ENCODE measurements at regions not wholly inside any gene's neighbourhood (a gene's known extent, or its start where the extent isn't known, plus 50 kb on each side); places are given as distances from the start of the nearest gene placed in this dataset.
"Not testable (repeated sequence)": the region's sequence is repeated elsewhere in the genome, so short reads cannot be mapped to it uniquely, and the experiment has no call there.

- Histone ChIP-seq H3K4me1 (replicated peaks) (no peaks in the 10 kb centered on the region), H3K9me3 (no peaks in the 10 kb centered on the region), H3K27ac (no peak overlapping the region), H3K4me3 (no peak overlapping the region), H3K36me3 (no peaks in the 10 kb centered on the region), H3K27me3 (replicated peaks; ENCODE audit: insufficient read depth) (no peaks in the 10 kb centered on the region)
- TF ChIP-seq POLR2AphosphoS5 (IDR thresholded peaks at IDR 0.05) (no peak), POLR2A (IDR thresholded peaks at IDR 0.05) (no peak), CTCF (IDR thresholded peaks at IDR 0.05) (no peak)
- intact Hi-C loops (cut with DNase I), result no loop called here
- 59% methylated on average over 2 of the region's 2 CpGs for WGBS
- no peak for DNase-seq (ENCODE audit: low spot score)
Observed at GRCh38 chr4:12393631-12394262, 965.1 kb upstream of the HS3ST1 start.

DNA sequence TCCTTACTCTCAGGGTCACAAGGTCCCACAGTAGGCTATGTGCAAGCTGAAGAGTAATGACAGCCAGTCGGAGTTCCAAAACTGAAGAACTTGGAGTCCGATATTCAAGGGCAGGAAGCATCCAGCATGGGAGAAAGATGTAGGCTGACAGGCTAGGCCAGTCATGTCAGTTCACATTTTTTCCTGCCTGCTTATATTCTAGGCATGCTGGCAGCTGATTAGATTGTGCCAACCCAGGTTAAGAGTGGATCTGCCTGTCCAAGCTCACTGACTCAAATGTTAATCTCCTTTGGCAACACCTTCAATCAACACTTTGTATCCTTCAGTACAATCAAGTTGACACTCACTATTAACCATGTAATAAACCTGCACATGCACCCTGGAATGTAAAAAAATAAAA, 960.9 kb upstream of the HS3ST1 start:
- Histone ChIP-seq H3K9me3 (no peaks in the 10 kb centered on the region), H3K27me3 (replicated peaks; ENCODE audit: insufficient read depth) (no peaks in the 10 kb centered on the region), H3K4me3 (no peak overlapping the region), H3K36me3 (no peaks in the 10 kb centered on the region), H3K27ac (no peak overlapping the region), H3K4me1 (replicated peaks) (no peaks in the 10 kb centered on the region)
- no peak for TF ChIP-seq POLR2AphosphoS5 (IDR thresholded peaks at IDR 0.05)
- TF ChIP-seq CTCF (IDR thresholded peaks at IDR 0.05), result no peak
- TF ChIP-seq POLR2A (IDR thresholded peaks at IDR 0.05), result no peak
- DNase-seq (ENCODE audit: low spot score), result no peak
- intact Hi-C loops (cut with DNase I), result no loop called here
- WGBS, result 90% methylated on average over 2 of the region's 2 CpGs

DNA sequence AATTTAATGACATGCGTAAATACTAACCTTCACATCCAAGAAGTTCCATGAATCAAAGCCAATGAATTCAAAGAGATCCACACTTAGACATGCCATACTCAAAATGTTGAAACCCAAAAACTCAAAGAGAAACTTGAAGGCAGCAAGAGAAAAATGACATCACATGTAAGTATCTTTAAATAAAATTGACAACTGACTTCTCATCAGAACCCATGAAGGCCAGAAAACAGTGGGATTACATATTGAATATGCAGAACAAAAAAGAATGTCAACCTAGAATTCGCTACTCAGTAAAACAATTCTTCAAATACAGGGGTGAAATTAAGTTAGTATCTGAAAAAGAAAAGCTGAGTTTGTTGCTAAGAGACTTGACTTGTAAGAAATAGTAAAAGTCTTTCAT, 953.9 kb upstream of the HS3ST1 start:
- Histone ChIP-seq H3K4me3 (no peak overlapping the region), H3K9me3 (no peaks in the 10 kb centered on the region), H3K4me1 (replicated peaks) (no peaks in the 10 kb centered on the region), H3K27me3 (replicated peaks; ENCODE audit: insufficient read depth) (no peaks in the 10 kb centered on the region), H3K36me3 (no peaks in the 10 kb centered on the region), H3K27ac (no peak overlapping the region)
- intact Hi-C loops (cut with DNase I), result no loop called here
- WGBS, result 89% methylated on average over 2 of the region's 2 CpGs
- TF ChIP-seq POLR2AphosphoS5 (IDR thresholded peaks at IDR 0.05) (no peak), POLR2A (IDR thresholded peaks at IDR 0.05) (no peak), CTCF (IDR thresholded peaks at IDR 0.05) (no peak)
- DNase-seq (ENCODE audit: low spot score), result no peak

- no peaks in the 10 kb centered on the region for H3K9me3 ChIP-seq
- no peak for DNase-seq (ENCODE audit: low spot score)
- no peak overlapping the region for H3K4me3 ChIP-seq
- H3K4me1 ChIP-seq (replicated peaks), result no peaks in the 10 kb centered on the region
- no peaks in the 10 kb centered on the region for H3K36me3 ChIP-seq
- no peak overlapping the region for H3K27ac ChIP-seq
- WGBS, result 74% methylated on average over 1 of the region's 1 CpG
- TF ChIP-seq CTCF (IDR thresholded peaks at IDR 0.05) (no peak), POLR2A (IDR thresholded peaks at IDR 0.05) (no peak), POLR2AphosphoS5 (IDR thresholded peaks at IDR 0.05) (no peak)
- H3K27me3 ChIP-seq (replicated peaks; ENCODE audit: insufficient read depth), result no peaks in the 10 kb centered on the region
- intact Hi-C loops (cut with DNase I), result no loop called here
Observed at GRCh38 chr4:12379191-12379590, 950.5 kb upstream of the HS3ST1 start.

DNA sequence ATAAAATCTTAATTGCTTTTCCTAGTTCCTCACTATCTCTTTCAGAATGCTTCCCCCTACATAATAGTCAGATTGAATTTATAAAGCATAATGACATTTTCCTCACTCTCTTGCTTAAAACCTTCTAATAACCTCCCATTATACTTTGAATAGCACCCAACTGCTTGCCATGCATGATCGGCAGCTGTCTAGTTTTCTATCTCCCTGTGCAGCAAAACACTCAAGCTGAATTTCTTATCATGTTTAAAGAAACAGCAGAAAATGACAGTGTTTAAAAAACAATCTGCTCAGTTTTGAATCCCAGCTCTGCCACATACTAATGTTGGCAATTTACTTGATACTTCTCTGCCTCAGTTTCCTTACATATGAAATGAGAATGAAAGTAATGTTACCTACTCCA, 947.1 kb upstream of the HS3ST1 start:
- Histone ChIP-seq H3K9me3 (no peaks in the 10 kb centered on the region), H3K27ac (no peak overlapping the region), H3K36me3 (no peaks in the 10 kb centered on the region), H3K27me3 (replicated peaks; ENCODE audit: insufficient read depth) (no peaks in the 10 kb centered on the region), H3K4me1 (replicated peaks) (no peaks in the 10 kb centered on the region), H3K4me3 (no peak overlapping the region)
- WGBS, result 82% methylated on average over 1 of the region's 1 CpG
- TF ChIP-seq POLR2A (IDR thresholded peaks at IDR 0.05), result no peak
- no peak for TF ChIP-seq POLR2AphosphoS5 (IDR thresholded peaks at IDR 0.05)
- TF ChIP-seq CTCF (IDR thresholded peaks at IDR 0.05), result no peak
- DNase-seq (ENCODE audit: low spot score), result no peak
- intact Hi-C loops (cut with DNase I), result no loop called here

GRCh38 chr4:12365869-12366268, 937.2 kb upstream of the HS3ST1 start:
- H3K4me1 ChIP-seq (replicated peaks); H3K27me3 ChIP-seq (replicated peaks; ENCODE audit: insufficient read depth); H3K4me3 ChIP-seq; H3K36me3 ChIP-seq; H3K27ac ChIP-seq; intact Hi-C loops (cut with DNase I); H3K9me3 ChIP-seq; DNase-seq (ENCODE audit: low spot score): not testable (repeated sequence)
- WGBS, result 87% methylated on average over 7 of the region's 7 CpGs
